Dendritic cell treated with granulocyte-macrophage colony-stimulating factor and Interleukin-4, amounts not matched to agents 40 ng/mL and 50 ng/mL, for 4 days (primary cell): ENCODE measurements at regions not wholly inside any gene's neighbourhood (a gene's known extent, or its start where the extent isn't known, plus 50 kb on each side); places are given as distances from the start of the nearest gene placed in this dataset.

Experiments used
- H3K27ac Mint-ChIP-seq: one replicate; pipeline ENCODE4 v1.8.0; 2022; ENCODE audit warnings: mild to moderate bottlenecking, mixed read lengths
- H3K27me3 Mint-ChIP-seq: one replicate; pipeline ENCODE4 v1.8.0; 2022; ENCODE audit warnings: mild to moderate bottlenecking, mixed read lengths
- H3K36me3 Mint-ChIP-seq: one replicate; pipeline ENCODE4 v1.8.0; 2022; ENCODE audit warnings: low read depth, mixed read lengths
- H3K4me1 Mint-ChIP-seq: one replicate; pipeline ENCODE4 v1.8.0; 2022; ENCODE audit warnings: low read depth, mixed read lengths
- H3K4me3 Mint-ChIP-seq: one replicate; pipeline ENCODE4 v1.8.0; 2022; ENCODE audit warnings: mild to moderate bottlenecking, moderate library complexity, mixed read lengths
- H3K9me3 Mint-ChIP-seq: one replicate; pipeline ENCODE4 v1.8.0; 2022; ENCODE audit warnings: mixed read lengths
- intact Hi-C: fragments of 100-400 bp; cut with micrococcal nuclease; formaldehyde crosslinking; loops from one replicate; pipeline ENCODE4 v1.15.0; 2022

DNA sequence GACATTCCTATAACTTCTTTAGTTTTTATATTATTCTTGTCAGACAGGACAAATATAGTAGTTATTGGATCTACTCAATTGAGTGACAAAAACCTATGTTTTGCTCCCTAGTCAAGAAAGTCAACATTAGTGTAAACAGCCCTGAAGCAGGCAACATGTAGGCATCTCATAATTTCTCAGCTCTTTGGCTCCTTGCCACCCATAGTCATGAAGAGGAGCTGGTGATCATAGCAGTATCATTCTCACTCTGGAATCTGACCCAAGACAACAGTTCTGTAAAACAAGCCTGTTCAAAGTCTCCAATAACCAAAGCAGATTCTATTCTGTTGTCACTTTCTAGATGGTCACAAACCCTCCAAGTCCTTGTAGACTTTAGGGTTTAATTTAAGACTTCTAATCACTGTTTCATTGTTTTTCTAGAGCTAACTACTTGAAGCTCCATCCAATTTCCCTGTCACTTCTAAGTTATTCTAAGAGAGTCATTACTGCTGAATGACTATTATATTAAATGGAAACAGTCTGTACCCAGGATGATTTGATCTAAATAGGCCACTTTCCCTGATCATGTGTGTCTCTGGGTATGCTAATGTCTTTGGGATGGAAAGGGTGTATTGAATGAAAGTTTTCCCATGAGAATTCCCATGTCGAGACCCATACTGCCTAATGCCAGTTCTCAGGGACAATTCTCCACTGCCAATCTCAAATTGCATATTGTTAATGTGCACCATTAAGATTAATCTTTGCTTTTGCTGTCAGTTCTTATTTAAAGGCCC, 533.3 kb downstream of the ACTL7B start:
- no peak overlapping the region for H3K27ac Mint-ChIP-seq
- intact Hi-C loops = no loop called here
- no peaks in the 10 kb centered on the region for H3K36me3 Mint-ChIP-seq
- H3K27me3 Mint-ChIP-seq = no peaks in the 10 kb centered on the region
- H3K4me3 Mint-ChIP-seq = no peak overlapping the region
- H3K4me1 Mint-ChIP-seq = peaks cover 10% of the 10 kb centered on the region
- peaks cover 39% of the 10 kb centered on the region for H3K9me3 Mint-ChIP-seq

DNA sequence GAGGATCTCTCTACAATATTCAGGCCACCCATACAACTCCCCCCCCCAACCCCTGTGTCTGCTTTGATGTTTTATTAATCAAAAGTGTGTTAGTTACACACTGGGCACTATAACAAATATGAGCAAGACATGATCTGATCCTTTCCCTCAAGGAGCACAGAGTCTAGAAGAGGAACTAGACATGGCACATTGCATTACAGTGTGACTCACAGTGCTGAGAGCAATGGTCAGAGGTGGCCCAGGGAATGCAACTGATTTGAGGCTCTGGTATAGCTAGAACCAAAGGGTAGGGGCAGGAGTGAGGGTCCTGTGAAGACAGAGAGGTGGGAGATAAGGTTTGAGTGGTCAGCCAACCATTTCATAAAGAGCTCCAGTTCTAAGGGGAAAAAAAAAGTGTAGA, 539.2 kb downstream of the ACTL7B start:
- peaks cover 12% of the 10 kb centered on the region for H3K4me1 Mint-ChIP-seq
- H3K27me3 Mint-ChIP-seq = no peaks in the 10 kb centered on the region
- no peak overlapping the region for H3K4me3 Mint-ChIP-seq
- peaks cover 14% of the 10 kb centered on the region for H3K9me3 Mint-ChIP-seq
- H3K27ac Mint-ChIP-seq = no peak overlapping the region
- no peaks in the 10 kb centered on the region for H3K36me3 Mint-ChIP-seq
- intact Hi-C loops = no loop called here

DNA sequence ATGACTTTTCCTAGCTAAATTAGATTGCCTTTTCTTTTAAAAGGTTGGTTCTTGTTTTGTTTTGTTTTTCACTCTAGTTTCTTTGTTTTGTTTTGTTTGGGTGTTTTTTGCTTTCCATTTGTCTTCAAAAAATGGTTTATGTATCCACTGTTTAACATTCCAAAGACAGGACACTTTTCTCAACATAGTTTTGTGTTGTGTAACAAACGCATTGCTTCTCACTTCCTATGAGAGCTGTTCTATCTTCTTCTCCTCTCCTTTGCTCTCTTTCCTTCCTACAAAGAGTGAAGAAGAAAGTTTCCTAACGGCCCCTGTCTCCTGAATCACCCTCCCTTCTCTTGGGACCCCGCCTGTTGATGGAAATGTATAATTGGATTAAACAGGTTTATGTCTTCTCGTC, 539.7 kb downstream of the ACTL7B start:
- H3K9me3 Mint-ChIP-seq = peaks cover 14% of the 10 kb centered on the region
- intact Hi-C loops = no loop called here
- no peak overlapping the region for H3K4me3 Mint-ChIP-seq
- no peaks in the 10 kb centered on the region for H3K27me3 Mint-ChIP-seq
- no peak overlapping the region for H3K27ac Mint-ChIP-seq
- H3K36me3 Mint-ChIP-seq = no peaks in the 10 kb centered on the region
- H3K4me1 Mint-ChIP-seq = peaks cover 12% of the 10 kb centered on the region

DNA sequence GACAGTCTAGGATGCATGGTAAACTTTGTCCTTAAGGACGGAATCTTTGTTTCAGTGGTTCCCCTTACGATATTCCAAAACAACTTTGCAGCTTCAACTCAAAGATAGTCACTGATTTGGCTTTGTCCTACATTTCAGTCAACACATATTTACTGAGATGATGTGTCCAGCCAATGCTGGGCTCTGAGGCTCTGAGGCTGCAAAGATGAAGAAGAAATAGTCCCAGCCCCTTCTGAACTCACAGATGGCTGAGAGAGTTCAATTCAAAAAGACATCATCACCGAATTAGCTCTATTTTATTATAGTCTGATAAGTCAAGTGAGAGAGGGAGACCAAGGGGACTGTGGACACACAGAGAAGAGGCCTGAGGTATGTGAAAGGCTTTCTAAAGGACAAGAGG, 544.0 kb downstream of the ACTL7B start:
- intact Hi-C loops = no loop called here
- Mint-ChIP-seq H3K9me3 (peaks cover 4% of the 10 kb centered on the region), H3K27ac (no peak overlapping the region), H3K4me1 (peaks cover 9% of the 10 kb centered on the region), H3K36me3 (no peaks in the 10 kb centered on the region), H3K27me3 (no peaks in the 10 kb centered on the region), H3K4me3 (no peak overlapping the region)

DNA sequence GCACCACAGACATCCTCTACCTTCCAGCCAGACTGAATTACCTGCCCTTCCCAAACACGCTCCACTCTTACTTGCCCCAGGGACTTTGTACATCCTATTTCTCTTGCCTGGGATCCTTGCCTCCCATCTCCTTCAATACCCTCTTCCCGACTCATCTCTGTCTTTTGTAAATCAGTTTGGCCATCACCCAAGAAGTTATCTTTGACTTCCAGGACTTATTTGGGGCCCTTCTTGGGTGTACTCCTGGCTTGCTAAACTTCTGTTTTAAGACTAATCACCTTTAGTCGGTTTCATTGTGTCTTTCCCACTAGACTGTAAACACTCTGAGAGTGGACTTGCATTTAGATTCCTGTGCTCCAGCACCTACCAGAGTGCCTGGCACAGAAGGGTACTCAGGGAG, 545.6 kb downstream of the ACTL7B start:
- intact Hi-C loops = no loop called here
- no peaks in the 10 kb centered on the region for H3K27me3 Mint-ChIP-seq
- H3K9me3 Mint-ChIP-seq = peaks cover 6% of the 10 kb centered on the region
- H3K36me3 Mint-ChIP-seq = no peaks in the 10 kb centered on the region
- H3K4me1 Mint-ChIP-seq = no peaks in the 10 kb centered on the region
- no peak overlapping the region for H3K4me3 Mint-ChIP-seq
- no peak overlapping the region for H3K27ac Mint-ChIP-seq

DNA sequence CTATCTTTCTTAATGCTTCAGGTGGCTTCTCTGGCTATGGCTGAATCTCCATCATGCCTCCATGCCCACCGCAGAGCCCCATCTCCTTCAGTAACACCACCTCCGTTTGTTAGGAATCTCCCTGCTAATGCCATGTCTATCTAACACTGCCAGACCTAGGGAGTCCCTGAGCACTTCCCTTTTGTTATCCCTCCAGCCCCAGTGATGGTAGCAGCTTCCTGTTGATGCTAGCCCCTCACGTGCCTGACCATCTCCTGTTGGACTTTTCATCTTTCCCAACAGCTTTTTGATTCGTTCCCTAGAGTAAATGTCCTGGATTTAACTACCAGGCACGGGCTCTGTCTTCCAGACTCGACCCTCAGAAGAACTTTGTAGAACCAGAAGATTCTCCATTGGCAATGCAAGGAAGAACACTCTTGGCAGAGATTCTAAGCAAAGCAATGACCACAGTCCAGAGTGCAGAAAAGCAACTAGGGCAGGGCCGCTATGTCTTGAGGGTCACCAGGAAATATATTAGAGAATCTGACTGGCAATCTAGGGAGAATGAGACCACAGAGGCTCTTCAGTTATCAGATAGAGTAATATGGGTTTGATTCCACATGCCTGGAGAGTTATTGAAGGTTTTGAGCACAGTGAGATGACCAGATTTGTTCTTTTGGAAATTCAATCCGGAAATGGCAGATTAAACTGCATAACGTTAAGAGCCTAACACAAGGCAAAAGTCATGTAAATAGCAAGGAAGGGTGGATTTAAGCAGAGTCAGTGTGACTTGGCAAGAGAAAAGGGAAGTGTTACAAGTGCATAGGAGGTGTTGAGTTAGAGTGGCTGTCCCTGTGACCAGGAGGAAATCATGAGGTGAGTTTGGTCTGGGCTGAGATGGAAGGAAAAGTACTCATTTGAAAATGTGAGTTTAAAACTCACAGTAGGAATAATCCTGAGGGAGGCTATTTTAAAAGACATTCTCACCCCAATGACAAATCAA, 555.2 kb downstream of the ACTL7B start:
- no peaks in the 10 kb centered on the region for H3K27me3 Mint-ChIP-seq
- H3K36me3 Mint-ChIP-seq = peaks cover 7% of the 10 kb centered on the region
- peaks cover 26% of the 10 kb centered on the region for H3K4me1 Mint-ChIP-seq
- peak overlapping the region; percentile 58 for H3K27ac Mint-ChIP-seq
- H3K4me3 Mint-ChIP-seq = no peak overlapping the region
- H3K9me3 Mint-ChIP-seq = peaks cover 10% of the 10 kb centered on the region
- intact Hi-C loops = no loop called here

DNA sequence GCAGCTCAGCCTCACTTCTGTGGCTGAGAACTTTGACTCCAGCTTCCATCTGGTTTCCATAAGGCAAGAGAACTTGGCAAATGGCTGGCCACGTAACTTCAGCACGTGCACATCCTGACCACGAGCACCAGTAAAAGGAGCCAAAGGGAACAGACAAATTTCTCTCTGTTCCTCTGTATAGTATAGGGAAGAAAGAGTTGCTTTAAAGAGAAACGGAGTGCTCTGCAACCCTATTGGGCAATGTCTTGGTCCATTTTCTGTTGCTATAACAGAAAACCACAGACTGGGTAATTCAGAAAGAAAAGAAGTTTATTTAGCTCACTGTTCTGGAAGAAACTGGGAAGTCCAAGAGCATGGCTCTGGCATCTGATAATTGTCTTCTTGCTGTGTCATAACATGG, 558.7 kb downstream of the ACTL7B start:
- Mint-ChIP-seq H3K36me3 (peaks cover 7% of the 10 kb centered on the region), H3K9me3 (peaks cover 10% of the 10 kb centered on the region), H3K4me3 (no peak overlapping the region), H3K27me3 (no peaks in the 10 kb centered on the region), H3K27ac (peak overlapping the region; percentile 48), H3K4me1 (peaks cover 26% of the 10 kb centered on the region)
- intact Hi-C loops = no loop called here

DNA sequence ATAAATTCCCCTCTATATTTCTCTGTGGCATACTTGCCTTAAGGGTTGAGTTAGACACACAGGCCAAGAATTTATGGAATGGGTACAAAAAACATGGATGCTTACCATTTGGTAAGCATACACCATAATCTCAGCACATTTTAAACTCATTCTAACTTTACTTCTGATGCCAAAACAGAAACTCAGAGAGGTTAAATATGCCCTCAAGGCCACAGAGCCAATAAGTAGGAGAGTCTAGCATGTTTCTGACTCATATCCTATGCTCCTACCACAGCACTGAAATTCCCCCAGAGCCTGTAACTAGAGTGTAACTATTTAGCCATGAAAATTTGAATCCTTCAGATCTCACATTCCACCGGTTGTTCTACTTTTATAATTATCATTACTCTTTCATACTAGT, 559.7 kb downstream of the ACTL7B start:
- Mint-ChIP-seq H3K4me1 (peaks cover 24% of the 10 kb centered on the region), H3K27ac (no peak overlapping the region), H3K36me3 (peaks cover 7% of the 10 kb centered on the region), H3K4me3 (no peak overlapping the region), H3K27me3 (no peaks in the 10 kb centered on the region), H3K9me3 (peaks cover 10% of the 10 kb centered on the region)
- intact Hi-C loops = no loop called here

DNA sequence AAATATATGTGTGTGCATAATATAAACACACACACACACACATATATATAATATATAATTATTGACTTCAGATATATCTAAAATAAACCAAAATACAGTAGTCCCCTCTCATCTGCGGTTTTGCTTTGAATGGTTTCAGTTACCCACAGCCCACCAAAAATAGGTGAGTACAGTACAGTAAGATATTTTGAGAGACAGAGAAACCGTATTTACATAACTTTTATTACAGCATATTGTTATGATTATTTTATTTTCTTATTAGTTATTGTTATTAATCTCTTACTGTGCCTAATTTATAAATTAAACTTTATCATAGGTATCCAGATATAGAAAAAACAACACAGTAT, 564.2 kb downstream of the ACTL7B start:
- H3K4me3 Mint-ChIP-seq = no peak overlapping the region
- no peaks in the 10 kb centered on the region for H3K36me3 Mint-ChIP-seq
- intact Hi-C loops = no loop called here
- no peaks in the 10 kb centered on the region for H3K4me1 Mint-ChIP-seq
- H3K9me3 Mint-ChIP-seq = no peaks in the 10 kb centered on the region
- no peaks in the 10 kb centered on the region for H3K27me3 Mint-ChIP-seq
- no peak overlapping the region for H3K27ac Mint-ChIP-seq

DNA sequence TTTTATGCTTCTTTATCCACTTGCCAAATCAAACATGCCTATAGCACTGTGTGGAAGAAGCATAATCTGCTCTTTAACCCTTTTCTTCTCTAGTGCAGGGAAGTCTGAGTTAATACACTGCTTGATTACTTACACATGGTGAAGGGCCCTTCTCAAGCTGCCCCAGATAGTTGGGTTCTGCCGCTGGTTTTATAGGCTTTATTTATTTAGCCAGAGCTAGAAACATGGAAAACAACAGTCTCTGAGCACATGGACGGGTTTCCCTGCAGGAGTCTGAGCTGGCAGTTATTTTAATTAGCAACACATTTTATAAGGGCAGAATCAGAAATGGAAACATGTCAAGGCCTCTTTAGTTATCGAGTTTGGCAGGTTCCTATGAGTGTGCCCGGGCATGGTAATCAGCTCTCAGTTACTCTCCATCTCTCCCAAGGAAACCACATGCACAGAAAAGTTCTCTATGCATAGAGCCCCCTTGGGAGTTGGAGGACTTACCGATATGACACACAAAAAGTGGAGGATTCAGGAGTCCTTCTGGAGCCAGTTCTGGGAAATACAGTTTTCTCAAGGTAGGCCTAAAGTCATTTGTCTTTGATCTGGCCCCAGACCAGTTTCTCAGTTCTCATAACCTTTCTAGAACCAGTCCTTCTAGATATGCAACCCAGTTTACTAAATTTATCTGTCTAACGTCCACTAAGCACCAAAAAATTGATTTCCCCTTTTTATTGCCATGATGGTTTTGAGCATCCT, 564.8 kb downstream of the ACTL7B start:
- Mint-ChIP-seq H3K27me3 (no peaks in the 10 kb centered on the region), H3K4me1 (no peaks in the 10 kb centered on the region), H3K9me3 (no peaks in the 10 kb centered on the region), H3K4me3 (no peak overlapping the region), H3K36me3 (no peaks in the 10 kb centered on the region), H3K27ac (no peak overlapping the region)
- intact Hi-C loops = no loop called here

DNA sequence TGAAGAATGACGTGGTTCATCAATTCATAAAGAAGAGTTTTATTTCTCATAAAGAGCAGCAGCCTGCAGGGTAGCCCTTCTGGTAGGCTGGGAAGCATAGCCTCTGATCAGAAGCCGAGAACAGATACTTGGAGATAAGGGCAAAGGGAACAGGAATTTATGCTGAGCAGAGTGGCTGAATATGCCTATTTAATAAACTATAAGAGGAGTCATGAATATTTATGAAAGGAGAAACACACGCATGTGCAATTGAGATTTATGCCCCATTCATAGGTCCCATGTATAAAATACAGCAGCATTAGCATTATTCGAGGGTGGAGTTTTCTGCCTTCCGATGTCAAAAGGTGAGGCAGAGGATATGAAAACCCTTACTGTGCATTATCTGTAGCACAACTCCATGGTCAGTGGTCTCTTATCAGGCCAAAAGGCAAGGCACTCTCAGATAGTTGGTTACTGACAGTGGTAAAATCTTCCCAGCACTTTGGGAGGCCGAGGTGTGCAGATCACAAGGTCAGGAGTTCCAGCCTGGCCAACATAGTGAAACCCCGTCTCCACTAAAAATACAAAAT, 569.1 kb downstream of the ACTL7B start:
- intact Hi-C loops = loop anchor here (10.0 kb wide), 1 partner anchor 478 kb away; no protein-coding TSS in a partner anchor
- no peak overlapping the region for H3K4me3 Mint-ChIP-seq
- no peaks in the 10 kb centered on the region for H3K27me3 Mint-ChIP-seq
- H3K36me3 Mint-ChIP-seq = no peaks in the 10 kb centered on the region
- H3K9me3 Mint-ChIP-seq = no peaks in the 10 kb centered on the region
- H3K27ac Mint-ChIP-seq = no peak overlapping the region
- H3K4me1 Mint-ChIP-seq = no peaks in the 10 kb centered on the region

DNA sequence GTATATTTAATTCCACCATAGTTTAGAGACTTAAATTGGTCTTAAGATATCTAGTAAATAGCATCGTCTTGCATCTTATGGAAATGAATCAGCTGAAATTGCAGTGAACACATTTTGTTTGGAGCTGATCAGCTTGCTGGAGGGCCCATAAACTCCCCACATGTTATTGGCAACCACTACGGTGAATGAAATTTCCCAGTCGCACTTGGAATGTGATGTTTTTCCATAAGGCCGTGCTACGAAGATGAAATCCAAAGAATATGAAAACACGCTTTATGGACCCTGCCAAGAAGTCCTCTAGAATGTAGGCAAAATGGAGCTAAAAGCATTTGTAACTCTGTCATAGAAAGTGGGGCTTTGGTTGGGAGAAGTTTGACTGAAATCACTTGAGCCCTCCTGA, 572.1 kb downstream of the ACTL7B start:
- H3K36me3 Mint-ChIP-seq = no peaks in the 10 kb centered on the region
- no peaks in the 10 kb centered on the region for H3K9me3 Mint-ChIP-seq
- no peaks in the 10 kb centered on the region for H3K4me1 Mint-ChIP-seq
- H3K27me3 Mint-ChIP-seq = peaks cover 2% of the 10 kb centered on the region
- intact Hi-C loops = loop anchor here (5.0 to 10.0 kb wide), 2 partner anchors 284 to 481 kb away; no protein-coding TSS in a partner anchor
- no peak overlapping the region for H3K4me3 Mint-ChIP-seq
- H3K27ac Mint-ChIP-seq = no peak overlapping the region

DNA sequence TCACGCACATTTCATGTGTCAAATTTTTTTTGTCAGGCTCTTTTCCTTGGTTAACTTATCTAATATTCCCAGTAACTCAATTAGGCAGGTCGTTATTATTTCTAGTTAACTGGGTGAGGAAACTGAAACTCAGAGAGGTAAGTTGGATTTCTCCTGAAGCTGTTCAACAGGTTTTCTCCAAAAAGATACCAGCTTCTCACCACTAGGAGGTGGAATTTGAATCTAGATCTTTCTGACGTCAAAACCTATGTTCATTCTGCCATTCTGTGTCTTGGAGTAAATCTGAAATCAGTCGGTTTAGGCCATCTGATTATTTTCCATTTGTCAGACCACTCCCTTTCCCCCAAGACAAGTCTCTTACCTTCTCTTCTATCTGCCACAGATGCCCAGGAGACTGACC, 572.9 kb downstream of the ACTL7B start:
- Mint-ChIP-seq H3K4me3 (no peak overlapping the region), H3K36me3 (no peaks in the 10 kb centered on the region), H3K4me1 (no peaks in the 10 kb centered on the region), H3K9me3 (no peaks in the 10 kb centered on the region), H3K27ac (no peak overlapping the region), H3K27me3 (peaks cover 2% of the 10 kb centered on the region)
- intact Hi-C loops = loop anchor here (5.0 to 10.0 kb wide), 2 partner anchors 284 to 482 kb away; no protein-coding TSS in a partner anchor
